Naive thymus-derived CD8-positive, alpha-beta T cell (primary cell): ENCODE measurements at regions not wholly inside any gene's neighbourhood (a gene's known extent, or its start where the extent isn't known, plus 50 kb on each side); places are given as distances from the start of the nearest gene placed in this dataset.

Source experiments
- ATAC-seq, 2 donors: fragments of 150-1000 bp; cut with Tn5 transposase in 1 of 2; sonication (Bioruptor Pico), chemical (Tn5 transposase) in 1 of 2; 1 replicate in 1 of 2; 2 replicates in 1 of 2; pipeline ENCODE4 v1.10.0; 2021; ENCODE audit warnings: mild to moderate bottlenecking in 2 of 2, moderate library complexity in 2 of 2
- POLR2A ChIA-PET: fragments of 350-600 bp; sonication (Branson Sonifier 250); formaldehyde crosslinking; loops from one replicate; lab custom pipeline; 2021; ENCODE audit warnings: antibody characterized with exemption; lab: Charles Lee
- DNase-seq, 10 donors: peaks; one replicate each; pipeline versions ENCODE4 v3.0.0 to v3.0.0-alpha.2; 2020 to 2022
- H3K27ac Mint-ChIP-seq, 10 donors: one replicate each; pipeline ENCODE4 v1.8.0; 2020 to 2022; ENCODE audit warnings: mild to moderate bottlenecking in 10 of 10, mixed read lengths in 10 of 10, moderate library complexity in 4 of 10, inconsistent platforms in 1 of 10
- H3K27me3 Mint-ChIP-seq, 5 donors: one replicate each; pipeline ENCODE4 v1.8.0; 2021 to 2022; ENCODE audit warnings: mixed read lengths in 5 of 5
- H3K36me3 Mint-ChIP-seq, 3 donors: one replicate each; pipeline ENCODE4 v1.8.0; 2020 to 2022; ENCODE audit warnings: mixed read lengths in 3 of 3, mild to moderate bottlenecking in 2 of 3, inconsistent platforms in 1 of 3
- H3K4me1 Mint-ChIP-seq, 4 donors: one replicate each; pipeline ENCODE4 v1.8.0; 2021 to 2022; ENCODE audit warnings: mixed read lengths in 4 of 4
- H3K4me3 Mint-ChIP-seq, 10 donors: one replicate each; pipeline ENCODE4 v1.8.0; 2020 to 2022; ENCODE audit warnings: mild to moderate bottlenecking in 10 of 10, mixed read lengths in 10 of 10, moderate library complexity in 6 of 10, inconsistent platforms in 1 of 10
- H3K9me3 Mint-ChIP-seq, 9 donors: one replicate each; pipeline ENCODE4 v1.8.0; 2020 to 2022; ENCODE audit warnings: mixed read lengths in 9 of 9, mild to moderate bottlenecking in 3 of 9, inconsistent platforms in 1 of 9, moderate library complexity in 1 of 9

DNA sequence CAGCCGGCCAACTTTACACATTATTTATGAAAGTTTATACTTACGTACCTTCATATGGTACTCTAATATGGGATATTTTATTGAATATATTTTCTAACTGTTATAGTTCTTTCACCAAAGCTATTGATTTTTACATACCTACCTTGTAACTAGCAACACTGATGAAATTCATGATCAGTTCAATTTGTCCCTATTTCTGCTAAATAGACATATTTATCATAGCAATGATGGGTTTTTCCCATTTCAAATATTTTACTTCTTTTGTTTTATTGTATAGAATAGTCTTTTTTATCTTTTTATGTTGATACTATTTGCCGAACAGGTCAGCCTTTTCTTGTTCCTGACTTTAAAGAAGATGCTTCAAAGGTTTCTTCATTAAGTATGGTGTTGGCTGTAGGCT, 59.0 kb upstream of the CTNND2 start:
- H3K4me1 Mint-ChIP-seq, result no peaks in the 10 kb centered on the region
- POLR2A ChIA-PET, result no interaction called here
- ATAC-seq (no peak), DNase-seq (no peak)
- no peak overlapping the region for H3K27ac Mint-ChIP-seq
- H3K4me3 Mint-ChIP-seq, result no peak overlapping the region
- peaks cover 0 to 3% (median 0%) of the 10 kb centered on the region in 9 donors for H3K9me3 Mint-ChIP-seq
- no peaks in the 10 kb centered on the region for H3K36me3 Mint-ChIP-seq
- no peaks in the 10 kb centered on the region for H3K27me3 Mint-ChIP-seq

DNA sequence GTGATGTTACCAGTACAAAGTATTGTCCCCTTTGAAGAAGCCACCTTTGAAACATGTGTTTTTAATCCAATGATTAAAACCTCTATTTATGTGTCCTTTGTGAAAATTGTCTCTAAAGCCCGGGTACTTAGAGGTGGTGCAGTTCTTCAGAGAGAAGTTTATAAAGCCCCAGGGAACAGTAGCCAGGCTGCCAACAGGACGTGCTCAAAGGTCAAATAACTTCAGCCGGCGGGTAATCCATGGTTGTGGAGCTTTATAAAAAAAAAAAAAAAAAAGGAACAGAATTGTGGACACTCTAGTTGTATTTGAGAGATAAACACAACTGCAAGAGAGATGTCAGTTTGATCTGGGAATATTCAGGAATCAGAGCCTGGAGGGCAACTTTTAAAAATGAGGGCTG, 57.9 kb upstream of the CTNND2 start:
- Mint-ChIP-seq H3K27ac (no peak overlapping the region), H3K4me3 (no peak overlapping the region), H3K4me1 (no peaks in the 10 kb centered on the region), H3K9me3 (no peaks in the 10 kb centered on the region), H3K36me3 (no peaks in the 10 kb centered on the region), H3K27me3 (no peaks in the 10 kb centered on the region)
- no peak for ATAC-seq
- POLR2A ChIA-PET, result no interaction called here
- DNase-seq, result no peak

DNA sequence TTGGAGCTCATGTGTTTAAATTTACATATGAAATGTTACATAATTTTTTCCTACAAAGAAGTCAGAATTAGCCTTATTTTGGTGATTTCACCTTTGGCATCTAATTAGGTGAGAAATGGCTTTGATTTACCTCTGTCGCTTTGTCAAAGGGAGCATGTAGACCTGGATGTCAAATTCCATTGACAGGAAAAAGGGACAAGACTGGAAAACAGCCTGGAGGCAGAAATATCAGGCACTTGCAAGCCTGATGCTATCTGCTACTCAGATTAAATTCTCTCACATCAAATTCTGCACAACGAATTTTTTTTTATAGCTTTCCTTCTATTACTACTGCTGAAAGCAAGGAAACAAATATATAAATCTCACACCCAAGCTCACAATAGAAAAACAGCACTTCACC, 54.1 kb upstream of the CTNND2 start:
- ATAC-seq, result no peak
- peaks cover 0 to 17% (median 0%) of the 10 kb centered on the region in 9 donors for H3K9me3 Mint-ChIP-seq
- H3K27ac Mint-ChIP-seq, result no peak overlapping the region
- H3K27me3 Mint-ChIP-seq, result no peaks in the 10 kb centered on the region
- no peak for DNase-seq
- POLR2A ChIA-PET, result no interaction called here
- H3K4me1 Mint-ChIP-seq, result no peaks in the 10 kb centered on the region
- no peaks in the 10 kb centered on the region for H3K36me3 Mint-ChIP-seq
- no peak overlapping the region for H3K4me3 Mint-ChIP-seq

- Mint-ChIP-seq H3K36me3 (no peaks in the 10 kb centered on the region), H3K4me3 (no peak overlapping the region), H3K27ac (no peak overlapping the region), H3K27me3 (no peaks in the 10 kb centered on the region), H3K9me3 (peaks cover 0 to 29% (median 4%) of the 10 kb centered on the region in 9 donors), H3K4me1 (no peaks in the 10 kb centered on the region)
- DNase-seq (no peak), ATAC-seq (no peak)
- POLR2A ChIA-PET, result no interaction called here
These were observed 51.1 kb upstream of the CTNND2 start for GRCh38 chr5:11955331-11955730.
